ENCODE measurements at regions not wholly inside any gene's neighbourhood (a gene's known extent, or its start where the extent isn't known, plus 50 kb on each side); places are given as distances from the start of the nearest gene placed in this dataset.

DNA sequence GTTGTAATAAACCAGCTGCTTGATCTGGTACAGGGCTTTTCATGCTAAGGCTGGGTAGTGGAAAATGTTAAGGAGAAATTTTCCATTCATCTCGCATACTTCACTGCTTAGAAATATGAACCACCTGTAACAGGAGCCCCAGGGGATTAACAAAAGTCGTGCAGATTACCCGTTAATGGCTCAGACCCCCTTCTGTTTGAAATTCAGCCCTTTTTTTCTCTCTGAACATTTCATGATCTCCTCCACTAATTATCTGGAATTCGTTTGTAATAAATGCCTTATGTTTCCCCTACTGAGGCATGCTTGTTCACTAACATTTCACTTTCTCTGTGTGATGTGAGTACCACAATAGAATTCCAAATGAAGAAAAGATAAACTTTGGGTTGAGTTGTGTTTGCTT, 336.4 kb upstream of the HSF2 start:
- Mint-ChIP-seq H3K27me3 (ENCODE audit: low read depth in 3 of 3) (peaks cover 0 to 3% (median 2%) of the 10 kb centered on the region in 3 donors), H3K4me1 (no peaks in the 10 kb centered on the region), H3K27ac (no peak overlapping the region), H3K9me3 (peaks cover 0 to 10% (median 5%) of the 10 kb centered on the region in 6 donors), H3K4me3 (no peak overlapping the region), H3K36me3 (no peaks in the 10 kb centered on the region)
- no peak for DNase-seq

DNA sequence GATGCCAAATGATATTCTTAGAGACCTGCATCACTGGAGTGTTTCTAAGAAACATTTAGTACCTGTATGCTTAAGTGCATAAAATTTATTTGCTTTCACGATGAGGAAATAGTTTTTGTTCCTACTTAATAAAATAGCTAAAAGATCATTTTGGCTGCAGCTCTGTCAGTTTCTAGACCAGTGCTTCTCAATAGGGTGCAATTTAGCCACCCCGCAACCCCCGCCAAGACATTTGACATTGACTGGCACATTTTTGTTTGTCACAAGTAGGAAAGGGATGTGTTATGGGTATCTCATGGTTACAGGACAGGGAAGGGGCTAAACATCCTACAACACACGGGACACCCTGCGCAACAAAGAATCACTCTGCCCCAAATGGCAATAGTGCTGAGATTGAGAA, 335.7 kb upstream of the HSF2 start:
- no peaks in the 10 kb centered on the region for H3K4me1 Mint-ChIP-seq
- H3K27me3 Mint-ChIP-seq (ENCODE audit: low read depth in 3 of 3) = peaks cover 0 to 3% (median 2%) of the 10 kb centered on the region in 3 donors
- no peak for DNase-seq
- H3K9me3 Mint-ChIP-seq = peaks cover 0 to 8% (median 4%) of the 10 kb centered on the region in 6 donors
- H3K4me3 Mint-ChIP-seq = no peak overlapping the region
- H3K36me3 Mint-ChIP-seq = no peaks in the 10 kb centered on the region
- H3K27ac Mint-ChIP-seq = no peak overlapping the region

DNA sequence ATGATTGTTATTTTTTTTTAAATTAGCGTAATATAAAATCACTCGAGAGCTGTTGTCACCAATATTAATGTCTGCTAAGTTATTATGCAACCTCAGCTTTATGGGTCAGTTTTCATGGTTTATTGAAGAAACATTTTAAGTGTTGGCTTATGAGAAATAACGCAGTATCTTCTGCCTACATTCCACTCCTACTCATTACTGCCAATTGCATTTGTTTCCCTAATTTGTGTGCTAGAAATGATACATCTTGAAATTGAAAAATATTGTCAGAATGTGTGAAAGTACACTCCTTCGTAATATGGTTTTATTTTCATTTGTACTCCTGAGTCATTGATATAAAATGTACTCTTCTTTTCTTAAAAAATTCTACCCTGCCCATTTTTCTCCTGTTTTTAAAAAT, 333.3 kb upstream of the HSF2 start:
- Mint-ChIP-seq H3K27me3 (ENCODE audit: low read depth in 3 of 3) (peaks cover 0 to 3% (median 3%) of the 10 kb centered on the region in 3 donors), H3K4me3 (no peak overlapping the region), H3K36me3 (no peaks in the 10 kb centered on the region), H3K9me3 (peaks cover 0 to 8% (median 4%) of the 10 kb centered on the region in 6 donors), H3K4me1 (no peaks in the 10 kb centered on the region), H3K27ac (no peak overlapping the region)
- DNase-seq = no peak

DNA sequence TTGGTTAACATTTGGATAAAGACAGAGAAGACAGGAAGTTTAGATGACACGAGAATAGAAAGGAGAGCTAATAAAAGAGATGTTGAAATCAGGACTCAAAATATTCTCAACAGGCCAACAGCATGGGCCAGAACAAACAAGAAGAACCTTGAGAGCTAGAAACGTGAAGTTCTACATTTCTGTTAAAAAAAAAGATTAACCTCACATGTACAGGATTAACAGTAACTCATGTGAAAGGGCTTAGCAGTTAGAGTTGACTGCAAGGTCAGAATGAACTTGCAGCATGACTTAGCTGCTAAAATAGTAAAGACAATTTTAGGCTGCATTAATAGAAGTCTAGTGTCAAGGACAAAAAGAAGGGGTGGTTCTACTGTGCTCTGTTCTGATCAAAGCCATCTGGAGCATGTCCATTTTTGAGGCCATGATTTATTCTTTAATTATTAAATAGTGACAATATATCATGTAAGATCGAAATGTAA, 331.1 kb upstream of the HSF2 start:
- no peak for DNase-seq
- Mint-ChIP-seq H3K27me3 (ENCODE audit: low read depth in 3 of 3) (peaks cover 0 to 7% (median 2%) of the 10 kb centered on the region in 3 donors), H3K4me3 (no peak overlapping the region), H3K27ac (no peak overlapping the region), H3K4me1 (no peaks in the 10 kb centered on the region), H3K9me3 (peaks cover 0 to 6% (median 3%) of the 10 kb centered on the region in 6 donors), H3K36me3 (no peaks in the 10 kb centered on the region)

DNA sequence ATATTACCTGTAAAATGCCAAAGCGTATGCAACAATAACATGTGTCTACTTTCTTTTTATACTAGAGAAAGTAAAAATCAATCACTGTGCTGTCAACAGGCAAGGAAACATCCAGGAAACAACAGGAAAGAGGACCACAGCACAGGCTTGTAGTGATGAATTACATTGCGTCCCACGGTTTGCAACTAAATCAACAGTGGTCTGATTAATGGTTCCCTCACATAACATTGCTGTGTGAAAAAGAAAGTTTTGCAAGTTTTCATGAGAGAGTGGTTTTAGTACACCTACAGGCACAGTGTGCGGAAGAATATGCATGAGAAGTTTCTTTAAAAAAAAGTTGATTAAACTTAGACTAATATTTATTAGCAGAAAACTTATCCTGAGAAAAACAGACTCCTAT, 329.5 kb upstream of the HSF2 start:
- peaks cover 0 to 9% (median 0%) of the 10 kb centered on the region in 6 donors for H3K9me3 Mint-ChIP-seq
- H3K4me3 Mint-ChIP-seq = no peak overlapping the region
- no peaks in the 10 kb centered on the region for H3K4me1 Mint-ChIP-seq
- H3K27me3 Mint-ChIP-seq (ENCODE audit: low read depth in 3 of 3) = peaks cover 0 to 8% (median 3%) of the 10 kb centered on the region in 3 donors
- H3K36me3 Mint-ChIP-seq = no peaks in the 10 kb centered on the region
- DNase-seq = no peak
- no peak overlapping the region for H3K27ac Mint-ChIP-seq

DNA sequence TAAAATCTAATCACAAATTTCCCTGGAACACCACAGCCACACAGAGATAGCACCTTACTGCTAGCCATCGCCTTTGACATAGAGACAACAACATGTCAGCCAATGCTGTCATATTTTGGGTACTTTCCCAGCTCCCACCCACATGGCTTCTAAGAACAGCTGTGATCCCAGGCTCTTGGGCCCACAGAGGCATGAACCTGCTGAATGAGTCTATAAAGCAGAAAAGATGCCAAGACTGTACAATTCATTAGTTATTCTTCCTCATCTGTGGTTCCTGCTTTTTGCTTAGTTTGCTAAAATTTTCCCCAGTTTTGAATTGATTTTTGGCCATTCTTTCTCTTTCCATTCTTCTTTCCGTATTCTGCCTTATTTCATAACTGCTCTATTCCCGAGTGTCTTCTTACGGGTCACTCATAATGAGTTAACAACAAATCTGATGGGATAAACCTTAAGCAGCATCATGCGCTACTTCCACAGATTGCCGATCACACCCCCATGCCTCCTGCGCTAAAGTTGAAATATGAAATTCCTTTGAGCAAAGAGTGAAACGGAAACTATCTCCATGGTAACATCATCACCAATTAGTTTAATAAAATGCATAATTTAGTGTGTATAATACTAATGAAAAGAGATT, 327.3 kb upstream of the HSF2 start:
- DNase-seq = no peak
- no peaks in the 10 kb centered on the region for H3K4me1 Mint-ChIP-seq
- no peak overlapping the region for H3K27ac Mint-ChIP-seq
- peaks cover 2 to 6% (median 5%) of the 10 kb centered on the region in 3 donors for H3K27me3 Mint-ChIP-seq (ENCODE audit: low read depth in 3 of 3)
- no peak overlapping the region for H3K4me3 Mint-ChIP-seq
- H3K9me3 Mint-ChIP-seq = peaks cover 0 to 10% (median 2%) of the 10 kb centered on the region in 6 donors
- H3K36me3 Mint-ChIP-seq = no peaks in the 10 kb centered on the region

DNA sequence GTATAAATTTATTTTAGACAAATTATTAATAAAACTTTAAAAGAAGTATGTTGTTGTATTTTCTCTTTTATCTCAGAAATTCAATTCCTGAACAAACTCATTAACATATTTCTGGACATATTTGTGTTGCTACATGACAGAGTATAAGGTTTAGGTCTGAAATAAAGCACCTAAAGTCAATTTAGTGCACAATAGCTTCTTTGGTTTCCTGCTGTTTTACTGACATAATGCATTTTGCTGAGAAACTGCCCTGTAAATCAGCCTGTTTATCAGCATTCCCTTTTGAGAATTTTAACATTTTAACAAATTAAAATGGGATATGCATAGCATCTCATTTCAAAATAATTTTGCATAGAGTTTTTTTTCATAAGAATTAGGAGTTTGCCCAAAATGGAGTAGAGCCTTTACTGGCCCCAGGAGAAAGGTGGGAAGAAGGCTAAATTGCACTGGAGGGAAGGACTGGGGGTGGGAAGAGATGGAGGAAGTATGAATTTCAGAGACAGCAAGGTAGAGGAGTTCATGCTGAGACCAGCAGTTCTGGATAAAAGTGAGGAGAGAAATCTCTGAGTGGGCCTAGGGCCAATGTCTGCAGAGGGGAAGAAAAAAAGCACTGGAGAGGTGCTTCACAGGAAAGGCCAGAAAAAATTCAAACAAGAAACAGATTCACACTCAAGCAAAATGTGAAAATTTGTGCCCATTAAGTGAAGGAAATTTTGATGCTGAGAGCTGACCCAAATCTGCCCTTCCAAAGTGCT, 324.2 kb upstream of the HSF2 start:
- no peak overlapping the region for H3K4me3 Mint-ChIP-seq
- H3K27me3 Mint-ChIP-seq (ENCODE audit: low read depth in 3 of 3) = peaks cover 2 to 6% (median 4%) of the 10 kb centered on the region in 3 donors
- H3K27ac Mint-ChIP-seq = no peak overlapping the region
- peaks cover 0 to 10% (median 2%) of the 10 kb centered on the region in 6 donors for H3K9me3 Mint-ChIP-seq
- H3K36me3 Mint-ChIP-seq = no peaks in the 10 kb centered on the region
- no peak for DNase-seq
- H3K4me1 Mint-ChIP-seq = no peaks in the 10 kb centered on the region

DNA sequence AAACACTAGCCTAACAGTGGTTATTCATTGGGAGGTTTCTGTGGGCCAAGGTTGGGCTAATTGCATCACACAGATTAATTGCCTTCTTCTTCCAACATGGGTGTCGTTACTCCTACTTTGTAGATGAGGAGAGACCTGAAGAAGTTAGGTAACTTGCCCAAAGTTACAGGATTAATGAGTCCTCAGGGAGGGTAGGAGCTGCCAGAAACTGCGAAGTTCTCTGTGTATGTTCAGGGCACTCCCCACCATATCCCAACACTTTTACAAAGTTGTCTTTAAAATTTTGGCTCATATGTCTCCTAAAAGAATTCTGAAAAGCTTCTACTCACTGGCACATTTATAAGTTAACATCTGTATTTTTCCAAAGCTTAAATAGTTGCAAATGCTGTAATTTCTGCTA, 323.5 kb upstream of the HSF2 start:
- H3K27me3 Mint-ChIP-seq (ENCODE audit: low read depth in 3 of 3) = peaks cover 2 to 6% (median 4%) of the 10 kb centered on the region in 3 donors
- no peak for DNase-seq
- no peak overlapping the region for H3K4me3 Mint-ChIP-seq
- peaks cover 0 to 13% (median 3%) of the 10 kb centered on the region in 6 donors for H3K9me3 Mint-ChIP-seq
- H3K27ac Mint-ChIP-seq = no peak overlapping the region
- no peaks in the 10 kb centered on the region for H3K36me3 Mint-ChIP-seq
- H3K4me1 Mint-ChIP-seq = no peaks in the 10 kb centered on the region

DNA sequence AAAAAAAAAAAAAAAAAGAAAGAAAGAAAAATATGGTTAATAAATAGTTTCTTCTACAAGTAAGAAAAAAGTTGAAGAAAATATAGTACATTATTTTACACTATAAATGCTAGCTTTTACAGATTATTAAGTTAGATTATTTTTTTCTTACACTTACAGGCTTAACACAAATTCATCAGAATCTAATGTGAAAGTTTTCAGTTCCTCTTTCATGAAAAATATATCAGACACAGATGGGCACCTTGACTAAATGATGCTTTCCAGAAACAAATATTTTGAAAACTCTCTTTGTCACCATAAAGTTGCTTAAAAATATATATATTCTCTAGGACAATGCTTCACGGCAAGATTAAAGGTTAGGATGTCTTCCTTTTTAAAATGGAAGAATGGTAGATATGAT, 321.8 kb upstream of the HSF2 start:
- peaks cover 0 to 9% (median 3%) of the 10 kb centered on the region in 6 donors for H3K9me3 Mint-ChIP-seq
- peaks cover 1 to 4% (median 2%) of the 10 kb centered on the region in 3 donors for H3K27me3 Mint-ChIP-seq (ENCODE audit: low read depth in 3 of 3)
- no peak overlapping the region for H3K27ac Mint-ChIP-seq
- H3K4me3 Mint-ChIP-seq = no peak overlapping the region
- no peak for DNase-seq
- H3K4me1 Mint-ChIP-seq = no peaks in the 10 kb centered on the region
- no peaks in the 10 kb centered on the region for H3K36me3 Mint-ChIP-seq

DNA sequence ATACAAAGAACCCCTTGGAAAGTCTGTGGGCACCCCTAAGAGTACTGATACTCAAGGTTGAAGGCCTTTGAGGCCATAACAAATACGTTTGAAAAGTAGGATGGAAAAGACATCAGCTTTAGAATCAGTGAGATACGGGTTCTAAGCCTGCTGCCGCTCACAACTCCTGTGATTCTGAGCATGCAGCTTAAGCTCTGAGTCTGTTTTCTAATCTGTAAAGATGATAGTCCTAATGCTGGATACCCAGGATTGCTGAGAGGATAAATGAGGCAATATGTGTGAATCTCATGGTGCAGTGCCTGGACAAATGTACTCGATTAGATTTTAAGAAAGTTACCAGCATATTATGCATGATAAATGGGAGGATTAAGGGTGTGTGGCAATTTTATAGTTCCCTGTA, 321.0 kb upstream of the HSF2 start:
- H3K27me3 Mint-ChIP-seq (ENCODE audit: low read depth in 3 of 3) = peaks cover 1 to 4% (median 2%) of the 10 kb centered on the region in 3 donors
- no peak for DNase-seq
- no peaks in the 10 kb centered on the region for H3K4me1 Mint-ChIP-seq
- H3K9me3 Mint-ChIP-seq = peaks cover 0 to 9% (median 3%) of the 10 kb centered on the region in 6 donors
- no peak overlapping the region for H3K4me3 Mint-ChIP-seq
- H3K36me3 Mint-ChIP-seq = no peaks in the 10 kb centered on the region
- H3K27ac Mint-ChIP-seq = no peak overlapping the region

DNA sequence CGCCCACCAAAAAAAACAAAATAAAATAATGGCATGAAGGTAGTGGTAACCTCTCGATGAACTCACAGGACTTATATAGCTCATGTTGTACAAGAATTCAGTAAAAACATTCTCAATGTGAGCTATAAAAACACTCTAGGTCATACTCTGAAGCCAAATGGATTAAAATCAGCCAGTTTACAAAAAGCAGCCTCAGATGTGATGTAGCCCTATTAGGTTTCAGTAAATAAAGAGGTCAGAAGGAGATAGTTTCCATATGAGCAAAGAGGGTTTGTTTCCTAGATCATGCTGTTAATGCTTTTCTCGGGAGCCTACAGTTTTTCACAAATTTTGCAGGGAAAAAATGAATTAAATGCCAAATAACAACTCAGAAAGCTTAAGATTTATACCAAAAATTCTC, 319.5 kb upstream of the HSF2 start:
- H3K27me3 Mint-ChIP-seq (ENCODE audit: low read depth in 3 of 3) = peaks cover 0 to 2% (median 2%) of the 10 kb centered on the region in 3 donors
- H3K4me3 Mint-ChIP-seq = no peak overlapping the region
- H3K9me3 Mint-ChIP-seq = peaks cover 0 to 6% (median 3%) of the 10 kb centered on the region in 6 donors
- no peaks in the 10 kb centered on the region for H3K36me3 Mint-ChIP-seq
- no peak overlapping the region for H3K27ac Mint-ChIP-seq
- no peaks in the 10 kb centered on the region for H3K4me1 Mint-ChIP-seq
- DNase-seq = no peak

DNA sequence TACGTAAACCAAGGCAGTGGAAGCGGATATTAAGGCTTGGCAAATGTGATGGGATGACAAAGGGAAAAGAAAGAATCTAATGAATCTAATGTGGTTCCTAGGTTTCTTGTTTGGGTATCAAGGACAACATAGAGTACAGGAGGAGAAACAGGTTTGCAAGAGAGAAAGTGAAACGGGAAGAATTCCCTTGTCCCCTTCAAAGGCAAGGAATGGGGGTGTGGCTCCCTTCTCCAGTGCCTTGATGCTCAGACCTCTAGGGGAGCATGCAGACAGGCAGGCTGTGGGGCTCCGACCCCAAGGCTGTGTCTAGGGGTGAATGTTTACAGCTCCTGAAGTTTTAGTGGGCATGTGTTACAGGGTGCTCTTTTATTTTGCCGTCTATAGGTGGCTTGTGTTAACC, 317.5 kb upstream of the HSF2 start:
- Mint-ChIP-seq H3K27me3 (ENCODE audit: low read depth in 3 of 3) (no peaks in the 10 kb centered on the region), H3K36me3 (no peaks in the 10 kb centered on the region), H3K9me3 (peaks cover 0 to 12% (median 4%) of the 10 kb centered on the region in 6 donors), H3K27ac (no peak overlapping the region), H3K4me1 (no peaks in the 10 kb centered on the region), H3K4me3 (no peak overlapping the region)
- DNase-seq = no peak

DNA sequence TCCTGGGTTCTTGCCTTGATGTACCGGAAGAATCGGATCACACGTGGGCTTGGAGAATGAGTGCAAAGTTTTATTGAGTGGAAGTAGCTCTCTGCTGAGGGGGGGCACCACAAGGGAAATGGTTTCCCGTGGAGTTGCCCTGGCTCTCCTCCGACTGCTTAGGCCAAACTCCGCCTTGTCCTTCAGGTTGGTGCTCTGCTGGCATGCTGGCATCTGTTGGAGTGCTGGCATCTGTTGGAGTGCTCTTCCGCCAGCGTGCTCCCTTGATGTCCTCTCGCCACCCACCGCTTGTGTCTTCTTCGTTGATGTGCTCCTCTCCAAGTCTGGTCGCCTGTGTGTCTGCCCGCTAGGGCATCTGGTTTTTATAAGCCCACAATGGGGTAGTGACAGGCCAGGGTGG, 317.1 kb upstream of the HSF2 start:
- no peaks in the 10 kb centered on the region for H3K36me3 Mint-ChIP-seq
- no peaks in the 10 kb centered on the region for H3K4me1 Mint-ChIP-seq
- peaks cover 0 to 12% (median 4%) of the 10 kb centered on the region in 6 donors for H3K9me3 Mint-ChIP-seq
- no peak overlapping the region for H3K4me3 Mint-ChIP-seq
- H3K27me3 Mint-ChIP-seq (ENCODE audit: low read depth in 3 of 3) = no peaks in the 10 kb centered on the region
- no peak for DNase-seq
- no peak overlapping the region for H3K27ac Mint-ChIP-seq

DNA sequence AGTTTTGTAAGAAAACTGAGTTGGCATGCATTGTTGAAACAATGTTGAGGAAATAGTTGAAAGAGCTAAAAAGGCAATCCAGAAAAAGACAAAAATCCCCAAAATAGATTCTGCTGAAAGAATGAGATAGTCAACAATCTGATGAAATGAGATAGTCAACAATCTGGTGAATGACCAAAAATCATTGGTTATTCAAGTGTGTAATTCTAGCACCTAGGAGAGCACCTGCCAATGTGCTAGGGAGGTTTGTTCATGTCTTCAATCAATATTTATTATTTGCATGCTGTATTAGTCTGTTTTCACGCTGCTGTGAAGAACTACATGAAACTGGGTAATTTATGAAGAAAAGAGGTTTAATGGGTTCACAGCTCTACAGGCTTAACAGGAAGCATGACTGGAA, 307.1 kb upstream of the HSF2 start:
- Mint-ChIP-seq H3K4me1 (no peaks in the 10 kb centered on the region), H3K9me3 (peaks cover 0 to 10% (median 1%) of the 10 kb centered on the region in 6 donors), H3K27me3 (ENCODE audit: low read depth in 3 of 3) (peaks cover 0 to 5% (median 0%) of the 10 kb centered on the region in 3 donors), H3K27ac (no peak overlapping the region), H3K36me3 (no peaks in the 10 kb centered on the region), H3K4me3 (no peak overlapping the region)
- no peak for DNase-seq

Measured in immature natural killer cell (primary cell).